GM23248 (cell line): ENCODE measurements at regions not wholly inside any gene's neighbourhood (a gene's known extent, or its start where the extent isn't known, plus 50 kb on each side); places are given as distances from the start of the nearest gene placed in this dataset.

Source experiments
- EZH2 ChIP-seq: fragments of 200-600 bp; sonication (generic); IDR thresholded peaks from 2 replicates; pipeline ENCODE4 v1.6.1; 2018; ENCODE audit warnings: antibody characterized with exemption, mild to moderate bottlenecking; ENCODE audit not compliant: insufficient read depth, poor library complexity, severe bottlenecking
- EZH2phosphoT487 ChIP-seq: fragments of 200-600 bp; sonication (generic); IDR thresholded peaks from 2 replicates; pipeline ENCODE4 v1.6.1; 2018; ENCODE audit warnings: antibody characterized with exemption, moderate library complexity, mild to moderate bottlenecking, low read depth; ENCODE audit not compliant: insufficient read depth

GRCh38 chr4:1505511-1506460 lies 99.5 kb upstream of the NKX1-1 start:
- TF ChIP-seq EZH2phosphoT487: no peak
- TF ChIP-seq EZH2: no peak
